HEK293 (cell line): ENCODE measurements at regions not wholly inside any gene's neighbourhood (a gene's known extent, or its start where the extent isn't known, plus 50 kb on each side); places are given as distances from the start of the nearest gene placed in this dataset.

Experiments
- KLF10 ChIP-seq: fragments of 450-650 bp; IDR thresholded peaks from 2 replicates; pipeline ENCODE4 v1.5.1; 2018; ENCODE audit warnings: missing biosample characterization, mild to moderate bottlenecking, missing genetic modification characterization
- ZNF214 ChIP-seq: fragments of 450-650 bp; formaldehyde crosslinking; IDR thresholded peaks from 2 replicates; pipeline ENCODE4 v1.5.1; 2017; ENCODE audit warnings: missing biosample characterization, mild to moderate bottlenecking, missing genetic modification characterization, borderline replicate concordance

- TF ChIP-seq ZNF214 (tag by site-specific recombination) (no peak), KLF10 (tag by site-specific recombination) (no peak)
These were observed 76.8 kb upstream of the VPREB1 start for GRCh38 chr22:22167791-22168189.
